Neural cell (in vitro differentiated cells): ENCODE measurements at regions not wholly inside any gene's neighbourhood (a gene's known extent, or its start where the extent isn't known, plus 50 kb on each side); places are given as distances from the start of the nearest gene placed in this dataset.

Source experiments
- H2AFZ ChIP-seq: fragments of 200-600, 300-800 bp; sonication (generic), shearing (Covaris generic); 2 replicates; pipeline ENCODE4 v1.6.0; 2014; ENCODE audit warnings: low read depth, mild to moderate bottlenecking, antibody characterized with exemption, low read length, moderate library complexity
- H3F3A ChIP-seq: fragments of 200-600 bp; shearing (Covaris generic); 2 replicates; pipeline ENCODE4 v1.6.1; 2016; ENCODE audit warnings: mild to moderate bottlenecking, moderate library complexity, mixed read lengths, antibody characterized with exemption, low read length; ENCODE audit not compliant: insufficient read depth, poor library complexity, severe bottlenecking
- H3K27ac ChIP-seq: fragments of 200-600, 300-800 bp; sonication (generic), shearing (Covaris generic); 2 replicates; pipeline ENCODE4 v1.5.1; 2014; ENCODE audit warnings: mild to moderate bottlenecking, low read length, moderate library complexity
- H3K27me3 ChIP-seq: fragments of 300-800, 200-600 bp; sonication (generic), shearing (Covaris generic); 2 replicates; pipeline ENCODE4 v1.6.0; 2014; ENCODE audit warnings: mild to moderate bottlenecking, low read depth, low read length, moderate library complexity; ENCODE audit not compliant: insufficient read depth
- H3K36me3 ChIP-seq: fragments of 300-800, 200-600 bp; sonication (generic), shearing (Covaris generic); 2 replicates; pipeline ENCODE4 v1.5.1; 2014; ENCODE audit warnings: mild to moderate bottlenecking, antibody characterized with exemption, low read length, moderate library complexity; ENCODE audit not compliant: insufficient read depth
- H3K4me2 ChIP-seq: fragments of 300-800, 200-600 bp; sonication (generic), shearing (Covaris generic); 2 replicates; pipeline ENCODE4 v1.6.0; 2014; ENCODE audit warnings: mild to moderate bottlenecking, low read length
- H3K4me3 ChIP-seq: fragments of 300-800, 200-600 bp; sonication (generic), shearing (Covaris generic); 2 replicates; pipeline ENCODE4 v1.5.1; 2014; ENCODE audit warnings: mild to moderate bottlenecking, low read length, moderate library complexity
- H3K79me2 ChIP-seq: fragments of 200-600 bp; shearing (Covaris generic); replicated peaks from 2 replicates; pipeline ENCODE4 v1.6.0; 2014; ENCODE audit warnings: mild to moderate bottlenecking, low read length, moderate library complexity; ENCODE audit not compliant: insufficient read depth
- H3K9ac ChIP-seq: fragments of 300-800, 200-600 bp; sonication (generic), shearing (Covaris generic); 2 replicates; pipeline ENCODE4 v1.6.1; 2016; ENCODE audit warnings: mild to moderate bottlenecking, low read length, mixed read lengths
- H3K9me2 ChIP-seq: fragments of 200-600 bp; shearing (Covaris generic); 2 replicates; pipeline ENCODE4 v1.6.1; 2016; ENCODE audit warnings: mild to moderate bottlenecking, low read length, mixed read lengths; ENCODE audit not compliant: insufficient read depth
- H3K9me3 ChIP-seq: fragments of 200-600, 300-800 bp; sonication (generic), shearing (Covaris generic); 2 replicates; pipeline ENCODE4 v1.6.1; 2016; ENCODE audit warnings: mild to moderate bottlenecking, mixed run types, low read length, moderate library complexity, mixed read lengths
- H4K20me1 ChIP-seq: fragments of 200-600 bp; shearing (Covaris generic); 2 replicates; pipeline ENCODE4 v1.6.1; 2016; ENCODE audit warnings: mild to moderate bottlenecking, mixed run types; ENCODE audit not compliant: insufficient read depth
- CTCF ChIP-seq: fragments of 450-650 bp; IDR thresholded peaks from 2 replicates; pipeline ENCODE4 v1.5.1; 2014; ENCODE audit warnings: antibody characterized with exemption, mild to moderate bottlenecking, moderate library complexity; ENCODE audit not compliant: poor library complexity, severe bottlenecking
- EP300 ChIP-seq: fragments of 450-650 bp; conservative IDR thresholded peaks from 2 replicates; pipeline ENCODE4 v1.6.1; 2014; ENCODE audit warnings: antibody characterized with exemption, mild to moderate bottlenecking, moderate library complexity; ENCODE audit not compliant: poor library complexity, severe bottlenecking
- EZH2 ChIP-seq: fragments of 200-600, 300-800 bp; shearing (Covaris generic), sonication (generic); IDR thresholded peaks from 2 replicates; pipeline ENCODE4 v1.6.1; 2014; ENCODE audit warnings: antibody characterized with exemption, low read length, borderline replicate concordance, mild to moderate bottlenecking; ENCODE audit not compliant: insufficient read depth, poor library complexity, severe bottlenecking
- MXI1 ChIP-seq: fragments of 450-650 bp; conservative IDR thresholded peaks from 2 replicates; pipeline ENCODE4 v1.6.1; 2014; ENCODE audit warnings: antibody characterized with exemption, mild to moderate bottlenecking; ENCODE audit not compliant: poor library complexity, severe bottlenecking
- POLR2AphosphoS5 ChIP-seq: IDR thresholded peaks from 2 replicates; pipeline ENCODE4 v1.6.1; 2012
- RAD21 ChIP-seq: fragments of 450-650 bp; conservative IDR thresholded peaks from 2 replicates; pipeline ENCODE4 v1.6.1; 2014; ENCODE audit warnings: antibody characterized with exemption, mild to moderate bottlenecking, moderate library complexity
- REST ChIP-seq: IDR thresholded peaks from 2 replicates; pipeline ENCODE4 v1.6.1; 2012; ENCODE audit warnings: borderline replicate concordance
- SMC3 ChIP-seq: fragments of 450-650 bp; conservative IDR thresholded peaks from 2 replicates; pipeline ENCODE4 v1.6.1; 2014; ENCODE audit warnings: antibody characterized with exemption, mild to moderate bottlenecking, moderate library complexity; ENCODE audit not compliant: poor library complexity
- TAF1 ChIP-seq: IDR thresholded peaks from 2 replicates; pipeline ENCODE4 v1.6.1; 2012; ENCODE audit warnings: low read depth

GRCh38 chr15:69763831-69764230 lies 311.2 kb downstream of the RPLP1 start:
- Histone ChIP-seq H3K36me3 (no peaks in the 10 kb centered on the region), H3F3A (no peaks in the 10 kb centered on the region)
- TF ChIP-seq REST (no peak), POLR2AphosphoS5 (no peak), CTCF (no peak), RAD21 (no peak), SMC3 (no peak), EP300 (no peak), EZH2 (no peak), TAF1 (no peak), MXI1 (no peak)

GRCh38 chr15:69766156-69766555 lies 313.5 kb downstream of the RPLP1 start:
- Histone ChIP-seq H3K4me3 (no peak overlapping the region), H3K79me2 (no peaks in the 10 kb centered on the region), H3K36me3 (no peaks in the 10 kb centered on the region), H3K9me2 (no peaks in the 10 kb centered on the region), H4K20me1 (no peaks in the 10 kb centered on the region), H3F3A (no peaks in the 10 kb centered on the region), H2AFZ (no peak overlapping the region), H3K27me3 (no peaks in the 10 kb centered on the region), H3K4me2 (no peak overlapping the region), H3K9me3 (no peaks in the 10 kb centered on the region), H3K9ac (no peak overlapping the region), H3K27ac (no peak overlapping the region)
- TF ChIP-seq EP300 (no peak), RAD21 (no peak), POLR2AphosphoS5 (no peak), SMC3 (no peak), REST (no peak), MXI1 (no peak), CTCF (no peak), EZH2 (no peak)

More at GRCh38 chr15:69763831-69764230, 311.2 kb downstream of the RPLP1 start:
- Histone ChIP-seq H3K4me2 (no peak overlapping the region), H3K9me3 (no peaks in the 10 kb centered on the region), H4K20me1 (no peaks in the 10 kb centered on the region), H3K4me3 (no peak overlapping the region), H3K9me2 (no peaks in the 10 kb centered on the region), H2AFZ (no peak overlapping the region), H3K9ac (no peak overlapping the region), H3K79me2 (no peaks in the 10 kb centered on the region), H3K27ac (no peak overlapping the region), H3K27me3 (no peaks in the 10 kb centered on the region)
